GM18505 (cell line): ENCODE measurements at regions not wholly inside any gene's neighbourhood (a gene's known extent, or its start where the extent isn't known, plus 50 kb on each side); places are given as distances from the start of the nearest gene placed in this dataset.

Source experiments
- ATAC-seq: cut with Tn5 transposase; IDR thresholded peaks from one replicate; pipeline ENCODE4 v1.9.1; 2021; ENCODE audit not compliant: unreplicated experiment
- POLR2A ChIP-seq: IDR thresholded peaks from 4 replicates; pipeline ENCODE4 v1.6.1; 2011; ENCODE audit warnings: borderline replicate concordance; ENCODE audit not compliant: insufficient read depth, insufficient read length; ENCODE audit errors: extremely low read depth

DNA sequence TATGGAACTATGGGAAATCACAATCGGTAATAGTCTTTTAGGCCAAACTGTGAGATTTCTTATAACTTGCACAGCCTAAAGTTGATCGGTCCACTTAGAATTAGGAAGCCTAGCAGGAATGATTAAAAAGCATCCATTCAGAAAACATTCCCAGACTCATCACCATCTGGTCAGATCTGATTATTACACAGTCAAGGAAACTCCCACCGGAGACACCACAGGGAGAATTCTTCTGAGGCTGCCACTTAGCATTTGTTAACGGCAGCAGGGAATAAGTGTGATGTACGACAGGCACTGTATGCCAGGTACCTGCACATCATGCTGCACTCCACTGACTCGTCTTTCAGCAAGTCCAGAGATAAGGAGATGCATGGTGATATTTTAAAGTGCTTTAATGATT is 227.6 kb upstream of the STEAP1 start:
- no peak for TF ChIP-seq POLR2A
- no peak for ATAC-seq

DNA sequence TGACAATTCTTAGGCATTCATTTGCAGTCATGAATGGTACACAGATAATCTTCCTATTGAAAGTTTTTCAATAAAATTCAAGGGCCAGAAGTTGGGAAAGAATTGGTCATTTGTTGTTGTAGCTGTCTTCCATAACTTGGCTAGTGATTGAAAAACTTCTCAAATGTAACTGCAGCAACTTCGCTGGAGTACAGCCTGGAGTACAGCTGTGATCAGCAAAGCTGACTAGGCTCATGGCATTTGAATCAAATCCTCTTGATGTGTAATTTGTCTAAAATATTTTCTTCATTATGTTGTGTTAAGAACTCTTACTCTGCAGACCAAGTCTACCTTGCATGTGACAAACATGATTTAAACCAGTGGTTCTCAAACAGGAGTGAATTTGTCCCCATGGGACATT is 226.5 kb upstream of the STEAP1 start:
- TF ChIP-seq POLR2A, result no peak
- ATAC-seq, result no peak

DNA sequence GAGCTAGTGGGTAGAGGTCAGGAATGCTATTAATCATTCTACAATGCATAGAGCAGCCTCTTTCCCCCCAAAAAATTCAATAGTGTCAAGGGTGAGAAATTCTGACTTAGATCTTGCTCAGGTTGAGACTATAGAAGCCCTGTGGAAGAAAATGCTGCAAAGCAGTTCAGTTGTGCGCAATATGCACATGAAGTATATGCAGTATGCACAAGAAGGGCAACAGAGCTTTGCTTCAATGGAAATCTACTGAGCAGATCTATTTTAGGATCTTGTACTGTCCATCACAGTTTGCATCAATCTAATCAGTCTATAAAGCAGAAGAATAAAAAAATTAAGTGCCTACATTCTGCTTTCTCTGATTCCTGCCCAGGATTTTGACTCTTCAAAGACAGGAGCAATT is 225.8 kb upstream of the STEAP1 start:
- no peak for ATAC-seq
- TF ChIP-seq POLR2A, result no peak

DNA sequence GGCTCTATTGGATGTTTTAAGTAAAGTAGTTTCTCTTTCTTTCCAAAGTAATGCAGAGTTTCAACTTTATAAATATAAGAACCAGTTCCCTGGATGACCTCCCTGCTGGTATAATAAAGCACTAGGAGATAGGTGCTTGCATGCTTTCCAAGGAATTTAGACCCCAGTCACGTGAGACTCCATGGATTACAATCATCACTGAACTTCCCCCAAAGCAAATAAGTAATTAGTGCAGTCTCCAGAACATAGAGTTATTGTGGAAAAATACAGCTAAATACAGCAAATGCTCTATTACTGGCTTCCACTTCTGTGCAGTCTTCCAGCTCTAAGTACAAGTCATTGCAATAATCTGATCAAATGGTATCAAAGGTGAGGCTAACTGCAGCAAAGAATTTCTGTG is 220.2 kb upstream of the STEAP1 start:
- TF ChIP-seq POLR2A, result no peak
- no peak for ATAC-seq

DNA sequence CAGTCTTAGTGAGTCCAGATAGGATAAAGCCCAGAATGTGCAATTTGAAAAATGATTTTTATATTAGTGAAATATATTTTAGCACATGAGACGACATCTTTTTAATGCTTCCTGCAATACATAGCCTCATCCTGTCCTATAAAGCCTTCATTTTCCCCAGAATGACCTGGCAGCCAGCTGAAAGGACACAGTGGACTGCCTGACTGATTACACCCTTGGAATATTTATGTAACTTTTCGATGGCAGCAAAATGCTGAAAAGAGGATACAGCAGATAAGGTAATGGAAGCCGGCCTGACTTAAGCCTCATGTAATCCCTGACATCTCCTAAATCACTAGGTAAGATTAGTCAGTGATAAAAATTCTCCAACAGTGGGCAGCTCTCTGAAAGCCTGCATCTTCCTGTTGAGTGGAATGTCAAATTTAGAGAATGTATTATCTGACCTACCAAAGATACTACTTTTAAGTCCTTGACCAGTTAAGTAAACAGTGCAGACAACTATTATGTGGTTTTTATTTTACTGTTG is 210.7 kb upstream of the STEAP1 start:
- ATAC-seq, result no peak
- TF ChIP-seq POLR2A, result no peak

DNA sequence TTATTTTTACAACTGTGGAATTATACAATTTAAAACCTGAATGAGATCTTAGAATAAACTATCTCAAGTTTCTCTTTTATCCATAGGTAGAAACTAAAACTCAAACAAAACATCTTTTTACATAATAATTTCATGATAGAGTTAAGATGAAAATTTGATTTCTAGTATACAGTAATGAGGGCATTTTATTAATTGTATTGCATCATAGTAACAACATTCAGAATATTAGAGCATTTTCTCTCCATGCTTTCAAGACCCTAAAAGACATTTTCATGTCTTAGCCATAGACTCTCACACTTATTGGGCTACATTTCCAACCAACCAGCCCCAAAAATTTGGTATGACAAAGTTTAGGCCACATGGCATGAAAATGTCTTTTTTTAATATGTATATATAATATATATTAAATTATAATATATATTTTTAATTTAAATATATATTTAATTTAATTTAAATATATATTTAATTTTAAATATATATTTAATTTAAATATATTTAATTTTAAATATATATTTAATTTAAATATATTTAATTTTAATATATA is 195.7 kb upstream of the STEAP1 start:
- no peak for TF ChIP-seq POLR2A
- no peak for ATAC-seq

DNA sequence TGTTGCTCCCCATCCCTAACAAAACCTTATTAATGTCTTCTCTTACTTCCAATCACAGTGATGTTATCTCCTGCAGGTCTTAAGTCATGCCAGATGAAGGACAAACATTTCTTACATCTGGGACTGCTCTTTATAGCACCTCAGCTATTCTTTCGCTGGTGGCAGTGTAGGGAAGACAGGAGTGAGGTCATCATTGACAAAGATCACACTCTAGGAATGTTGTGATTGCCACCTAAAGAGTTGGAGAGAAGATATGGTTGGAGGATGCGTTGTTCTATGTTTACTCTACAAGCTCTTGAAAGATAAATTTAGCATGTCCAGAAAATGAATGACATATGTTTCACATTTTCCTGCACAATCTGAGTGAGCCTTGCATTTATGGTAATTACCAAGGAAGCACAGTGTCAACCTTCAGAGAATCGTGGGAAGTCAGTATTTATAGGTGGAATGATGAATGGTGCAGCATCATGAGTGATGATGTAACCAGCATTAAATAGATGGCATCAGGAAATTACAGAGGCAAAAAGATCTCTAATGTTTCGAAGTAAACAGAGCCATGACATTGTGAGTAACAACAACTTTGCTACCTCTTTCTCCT is 188.1 kb upstream of the STEAP1 start:
- no peak for ATAC-seq
- TF ChIP-seq POLR2A, result no peak

DNA sequence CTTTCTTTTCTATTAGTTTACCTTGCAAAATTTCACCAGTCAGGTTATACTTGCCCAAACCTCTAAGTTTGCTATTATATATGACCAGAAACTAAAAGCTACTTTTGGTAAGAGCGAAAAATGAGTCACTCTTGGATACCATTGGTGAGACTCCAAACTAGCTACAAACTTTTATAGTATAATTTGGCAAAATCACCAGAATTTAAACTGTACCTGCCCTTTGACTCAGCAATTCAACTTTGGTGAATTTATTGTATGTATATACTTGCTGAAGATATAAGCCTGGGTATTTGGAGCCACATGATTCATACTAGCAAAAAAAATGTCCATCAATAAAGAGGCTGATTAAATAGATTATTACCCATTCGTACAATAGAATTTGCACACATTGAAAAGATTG is 178.7 kb upstream of the STEAP1 start:
- no peak for ATAC-seq
- TF ChIP-seq POLR2A, result no peak

DNA sequence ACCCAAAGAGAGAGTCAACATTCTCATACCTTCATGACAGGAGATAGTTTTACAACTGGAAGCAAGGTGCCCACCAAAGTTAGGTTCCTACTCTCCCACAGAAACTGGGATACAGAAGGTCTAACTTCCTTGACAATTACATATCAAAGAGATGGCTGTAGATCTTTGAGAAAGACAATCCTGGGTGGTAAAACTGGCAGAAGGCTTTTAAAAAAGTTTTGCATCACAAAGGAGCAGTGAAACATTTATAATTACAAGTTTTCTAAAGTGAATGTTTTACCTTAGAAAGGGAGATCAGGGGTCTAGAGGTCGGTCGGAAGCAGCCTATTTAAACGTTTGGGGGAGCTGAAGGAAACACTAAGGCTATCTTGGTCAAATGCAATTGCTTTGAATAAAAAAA is 166.6 kb upstream of the STEAP1 start:
- TF ChIP-seq POLR2A, result no peak
- no peak for ATAC-seq

DNA sequence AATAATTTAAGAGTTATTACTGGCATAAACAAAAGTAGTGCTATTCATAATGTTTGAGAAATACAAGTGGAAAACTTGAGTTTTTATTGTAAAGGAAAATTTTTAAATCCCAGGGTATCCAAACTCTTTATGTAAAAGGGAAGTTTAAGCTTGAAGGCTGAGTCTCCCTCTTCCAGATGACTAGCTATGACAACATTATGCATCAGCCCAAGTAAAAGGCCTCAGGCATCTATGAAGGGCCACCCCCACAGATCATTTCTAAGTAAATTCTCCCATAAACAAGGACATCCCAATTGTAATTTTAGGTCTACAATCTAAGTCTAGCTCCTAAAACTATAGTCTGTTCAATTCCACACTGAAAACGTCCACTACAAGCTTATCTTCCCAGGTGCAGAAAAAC is 166.2 kb upstream of the STEAP1 start:
- TF ChIP-seq POLR2A, result no peak
- ATAC-seq, result no peak

DNA sequence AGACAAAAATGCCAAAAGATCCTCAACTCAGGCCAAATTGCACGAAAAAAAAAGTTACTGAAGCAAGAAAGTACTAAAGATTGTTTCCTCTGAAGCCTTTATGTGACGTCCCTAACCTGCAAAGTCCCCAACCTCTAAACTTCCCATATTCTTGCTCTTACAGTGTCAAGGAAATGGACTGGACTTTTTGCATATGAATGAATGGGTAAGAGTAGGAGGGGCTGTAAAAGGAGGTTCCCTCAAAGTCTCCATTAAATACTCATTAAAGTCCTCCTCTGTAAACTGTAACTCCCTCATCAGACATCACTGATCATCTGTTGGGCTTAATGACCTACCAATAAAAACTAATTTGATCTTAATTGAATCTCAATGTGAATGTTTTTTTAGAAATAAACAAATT is 164.8 kb upstream of the STEAP1 start:
- TF ChIP-seq POLR2A, result no peak
- ATAC-seq, result no peak

DNA sequence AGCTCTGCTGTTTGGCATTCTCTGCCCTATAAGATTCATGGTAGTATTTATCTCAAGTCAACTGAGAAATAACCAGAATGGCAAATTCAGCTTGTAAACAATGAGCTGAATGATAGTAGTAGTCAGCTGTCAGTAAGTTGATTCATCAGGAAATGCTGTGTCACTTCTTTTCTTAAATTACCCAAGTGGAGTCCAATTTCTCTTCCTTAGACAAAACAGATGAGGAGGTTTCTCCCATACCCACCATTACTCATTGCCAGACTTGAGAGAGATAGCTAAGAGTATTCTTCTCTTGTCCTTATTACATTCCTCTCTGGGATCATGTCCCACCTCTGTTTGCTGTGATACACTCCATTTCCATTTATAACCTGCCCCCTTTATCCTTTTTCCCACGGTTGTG is 159.8 kb upstream of the STEAP1 start:
- TF ChIP-seq POLR2A, result no peak
- ATAC-seq, result no peak

DNA sequence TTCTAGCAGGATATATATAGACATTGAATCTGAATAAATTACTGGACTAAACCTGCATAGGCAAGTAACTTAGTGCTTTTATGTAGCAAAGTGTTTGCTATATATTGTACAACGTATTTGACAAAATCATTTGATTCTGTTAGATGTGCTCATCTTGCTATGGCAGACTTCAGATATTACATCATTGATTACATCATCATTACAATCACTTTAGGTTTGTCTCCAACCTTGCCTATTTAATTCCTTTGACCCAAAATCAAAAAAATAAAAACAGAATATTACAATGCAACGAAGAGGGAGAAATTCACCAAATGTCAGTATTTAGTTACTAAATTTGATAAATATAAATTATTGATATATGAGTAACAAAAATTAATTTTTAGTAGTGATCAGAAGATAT is 155.7 kb upstream of the STEAP1 start:
- no peak for TF ChIP-seq POLR2A
- ATAC-seq, result no peak

DNA sequence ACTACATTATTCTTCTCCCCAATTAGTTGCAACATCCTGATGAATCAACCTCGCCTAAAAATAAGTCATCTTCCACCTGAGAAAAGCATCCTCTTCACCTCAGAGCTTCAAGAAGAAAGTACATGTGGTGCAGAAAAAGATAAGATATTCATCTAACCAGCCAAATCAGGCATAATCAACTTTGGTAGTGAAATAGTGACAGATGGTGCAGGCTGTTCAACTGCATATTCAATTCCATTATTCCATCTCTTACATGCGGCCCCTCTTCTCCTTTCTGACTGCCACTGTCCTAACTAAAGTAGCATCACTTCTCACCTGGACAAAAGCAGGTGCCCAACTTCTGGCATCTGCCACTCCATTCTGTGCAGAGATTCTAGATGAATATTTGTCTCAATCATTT is 148.4 kb upstream of the STEAP1 start:
- ATAC-seq, result no peak
- no peak for TF ChIP-seq POLR2A
